Motor neuron (in vitro differentiated cells): ENCODE measurements at regions not wholly inside any gene's neighbourhood (a gene's known extent, or its start where the extent isn't known, plus 50 kb on each side); places are given as distances from the start of the nearest gene placed in this dataset.

Experiments used
- ATAC-seq, 8 experiments: fragments of 200-7000 bp; cut with Tn5 transposase; replicated peaks in 6 of 8; 2 replicates each; pipeline ENCODE4 v1.8.0; 2021; ENCODE audit warnings: mild to moderate bottlenecking in 8 of 8, moderate library complexity in 8 of 8
- H3K27ac ChIP-seq, 2 donors: fragments of 250-450 bp; sonication (Bioruptor Pico); 2 replicates each; pipeline ENCODE4 v1.9.0; 2021; ENCODE audit warnings: antibody characterized with exemption in 2 of 2, mild to moderate bottlenecking in 2 of 2, moderate library complexity in 1 of 2
- H3K4me1 ChIP-seq, 2 donors: fragments of 250-450 bp; sonication (Bioruptor Pico); replicated peaks in 1 of 2; 2 replicates each; pipeline ENCODE4 v1.6.1; 2021; ENCODE audit warnings: antibody characterized with exemption in 2 of 2, mild to moderate bottlenecking in 2 of 2, moderate library complexity in 1 of 2
- H3K4me3 ChIP-seq, 5 donors: fragments of 250-450 bp; sonication (Bioruptor Pico); 2 replicates each; pipeline ENCODE4 v1.9.0; 2021; ENCODE audit warnings: antibody characterized with exemption in 5 of 5, mild to moderate bottlenecking in 5 of 5, moderate library complexity in 4 of 5
- WGBS, 10 experiments: fragments of 450-650 bp; shearing (Covaris generic); methylation state at CpG; one replicate each; pipeline ENCODE4 v1.0.0; 2022; 5-methylcytosine and 5-hydroxymethylcytosine counted together
- in situ Hi-C, 9 experiments: fragments of 400-800 bp; cut with MboI; loops; one replicate each; pipeline ENCODE4 v1.15.0; 2021; ENCODE audit warnings: low sequenced_read_pairs in 9 of 9, low pct_unique_long_range_greater_than_20kb in 2 of 9; ENCODE audit not compliant: unreplicated experiment in 9 of 9

GRCh38 chr13:44157606-44158005 lies 216.0 kb upstream of the SERP2 start:
- Histone ChIP-seq H3K4me3 (no peak overlapping the region), H3K4me1 (peaks cover 24 to 30% of the 10 kb centered on the region in 2 donors), H3K27ac (no peak overlapping the region)
- in situ Hi-C loops = loop anchor here in 1 of 9 experiments (25.0 kb wide), 1 partner anchor 280 kb away; no protein-coding TSS in a partner anchor
- ATAC-seq = no peak
- 14 to 97% (median 87%) methylated on average over 1 to 5 of the region's 5 CpGs; no CpG with 5 or more reads in 2 of the 10 experiments for WGBS, 10 experiments

- Histone ChIP-seq H3K4me1 (peaks cover 20 to 26% of the 10 kb centered on the region in 2 donors), H3K27ac (no peak overlapping the region), H3K4me3 (no peak overlapping the region)
- WGBS, 10 experiments = 35 to 100% (median 70%) methylated on average over 1 to 2 of the region's 2 CpGs; no CpG with 5 or more reads in 6 of the 10 experiments
- in situ Hi-C loops = loop anchor here in 1 of 9 experiments (25.0 kb wide), 1 partner anchor 279 kb away; no protein-coding TSS in a partner anchor
- ATAC-seq = no peak
Observed at GRCh38 chr13:44158098-44158521, 215.5 kb upstream of the SERP2 start.

GRCh38 chr13:44158881-44159632 lies 214.6 kb upstream of the SERP2 start:
- H3K27ac ChIP-seq = no peak overlapping the region
- no peak for ATAC-seq
- no peak overlapping the region for H3K4me3 ChIP-seq
- peaks cover 11 to 16% of the 10 kb centered on the region in 2 donors for H3K4me1 ChIP-seq
- 60 to 91% (median 81%) methylated on average over 1 to 9 of the region's 15 CpGs for WGBS, 10 experiments
- in situ Hi-C loops = loop anchor here in 1 of 9 experiments (25.0 kb wide), 1 partner anchor 278 kb away; no protein-coding TSS in a partner anchor

- Histone ChIP-seq H3K4me1 (peaks cover 10 to 15% of the 10 kb centered on the region in 2 donors), H3K4me3 (no peak overlapping the region), H3K27ac (no peak overlapping the region)
- in situ Hi-C loops = loop anchor here in 1 of 9 experiments (25.0 kb wide), 1 partner anchor 278 kb away; no protein-coding TSS in a partner anchor
- ATAC-seq = peak in 1 of 8 experiments; percentile 52
- 50 to 100% (median 68%) methylated on average over 1 to 8 of the region's 8 CpGs for WGBS, 10 experiments
Observed at GRCh38 chr13:44159633-44160279, 213.9 kb upstream of the SERP2 start.

DNA sequence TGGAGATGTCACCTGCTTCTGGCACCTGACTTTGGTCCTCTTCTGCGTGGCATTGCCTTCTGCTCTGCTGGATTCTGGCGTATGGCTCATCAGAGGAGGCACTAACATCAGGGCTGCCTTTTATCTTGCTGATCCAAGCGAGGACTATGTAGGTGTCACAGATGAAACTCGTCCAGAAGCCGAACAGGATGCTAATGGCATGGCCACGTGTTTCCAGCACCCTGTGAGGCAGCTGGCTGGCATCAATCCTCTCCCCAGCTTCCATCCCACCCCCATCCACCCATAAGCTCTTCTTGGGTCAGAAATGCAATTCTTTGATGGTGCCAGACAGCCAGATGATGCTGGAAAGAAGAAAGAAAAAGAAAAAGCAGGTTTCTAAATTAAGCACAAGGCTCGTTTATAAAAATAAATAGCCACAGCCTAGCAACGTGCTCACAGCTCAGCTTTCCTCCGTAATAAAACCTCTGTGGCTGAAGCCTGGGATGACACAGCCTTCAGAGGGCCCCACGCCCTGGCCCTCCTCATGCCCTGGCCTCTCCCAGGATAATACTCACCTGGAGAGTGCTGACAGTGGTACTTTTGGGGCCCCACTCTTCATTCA lies 212.9 kb upstream of the SERP2 start:
- in situ Hi-C loops = loop anchor here in 1 of 9 experiments (25.0 kb wide), 1 partner anchor 277 kb away; no protein-coding TSS in a partner anchor
- peak in 7 of 8 experiments; percentile 16 to 65 (median 38) for ATAC-seq
- H3K4me3 ChIP-seq = no peak overlapping the region
- H3K4me1 ChIP-seq = peaks cover 6 to 8% of the 10 kb centered on the region in 2 donors
- 15 to 85% (median 71%) methylated on average over 2 to 10 of the region's 10 CpGs; no CpG with 5 or more reads in 2 of the 10 experiments for WGBS, 10 experiments
- H3K27ac ChIP-seq = no peak overlapping the region

DNA sequence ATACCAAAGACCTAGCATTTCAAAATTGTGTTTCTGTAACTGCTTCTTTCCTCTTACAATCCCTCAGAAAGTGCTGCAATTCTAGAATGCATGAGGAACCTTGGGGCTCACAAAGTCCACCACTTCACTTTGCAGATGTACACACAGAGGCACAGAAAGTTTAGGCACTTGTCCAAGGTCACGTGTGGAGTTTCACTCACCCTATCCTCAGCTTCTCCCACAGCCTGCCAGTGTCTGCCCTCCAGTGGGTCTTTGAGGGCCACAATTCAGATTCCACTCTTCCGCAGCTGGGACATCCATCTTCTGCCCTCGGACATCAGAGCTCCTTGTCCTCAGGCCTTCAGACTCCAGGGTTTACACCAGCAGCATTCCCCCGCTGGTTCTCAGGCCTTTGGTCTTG lies 210.5 kb upstream of the SERP2 start:
- ATAC-seq = no peak
- in situ Hi-C loops = loop anchor here in 1 of 9 experiments (25.0 kb wide), 1 partner anchor 274 kb away; no protein-coding TSS in a partner anchor
- Histone ChIP-seq H3K27ac (no peak overlapping the region), H3K4me1 (no peaks in the 10 kb centered on the region), H3K4me3 (no peak overlapping the region)
- WGBS, 10 experiments = 24 to 100% (median 84%) methylated on average over 1 to 4 of the region's 4 CpGs; no CpG with 5 or more reads in 2 of the 10 experiments

DNA sequence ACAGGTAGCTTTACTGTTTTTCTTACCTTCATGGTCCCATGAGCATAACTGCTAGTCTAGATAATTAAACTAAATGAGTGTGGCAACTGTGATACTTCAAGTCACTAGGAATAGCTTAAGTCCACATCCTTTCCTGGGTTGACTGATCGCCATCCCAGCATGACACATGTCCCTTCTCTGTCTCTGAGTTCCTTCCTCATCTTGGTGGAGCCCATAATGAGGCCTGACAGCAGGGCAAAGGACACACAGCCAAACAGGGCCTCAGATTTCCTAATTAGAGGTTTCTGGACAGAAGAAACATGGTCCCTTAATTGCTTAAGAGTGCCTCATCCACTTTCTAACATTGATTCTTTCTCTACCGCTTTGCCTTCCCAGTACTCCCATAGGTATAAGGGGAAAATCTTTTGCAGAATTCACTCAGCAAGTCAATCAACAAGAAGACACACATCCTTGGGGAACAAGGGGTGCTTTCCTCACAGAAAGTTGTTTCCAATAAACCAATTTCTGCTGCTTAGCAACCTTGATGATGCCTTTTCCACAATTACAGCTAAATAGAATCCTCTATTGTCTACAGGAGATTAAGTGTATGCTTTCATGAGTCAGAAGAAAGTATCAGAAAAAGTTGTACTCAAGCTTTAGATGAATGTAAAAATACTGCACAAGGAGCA lies 208.3 kb upstream of the SERP2 start:
- no peak for ATAC-seq
- H3K4me1 ChIP-seq = no peaks in the 10 kb centered on the region
- 80 to 100% (median 100%) methylated on average over 1 to 2 of the region's 2 CpGs; no CpG with 5 or more reads in 3 of the 10 experiments for WGBS, 10 experiments
- in situ Hi-C loops = loop anchor here in 1 of 9 experiments (25.0 kb wide), 1 partner anchor 272 kb away; no protein-coding TSS in a partner anchor
- no peak overlapping the region for H3K4me3 ChIP-seq
- no peak overlapping the region for H3K27ac ChIP-seq

DNA sequence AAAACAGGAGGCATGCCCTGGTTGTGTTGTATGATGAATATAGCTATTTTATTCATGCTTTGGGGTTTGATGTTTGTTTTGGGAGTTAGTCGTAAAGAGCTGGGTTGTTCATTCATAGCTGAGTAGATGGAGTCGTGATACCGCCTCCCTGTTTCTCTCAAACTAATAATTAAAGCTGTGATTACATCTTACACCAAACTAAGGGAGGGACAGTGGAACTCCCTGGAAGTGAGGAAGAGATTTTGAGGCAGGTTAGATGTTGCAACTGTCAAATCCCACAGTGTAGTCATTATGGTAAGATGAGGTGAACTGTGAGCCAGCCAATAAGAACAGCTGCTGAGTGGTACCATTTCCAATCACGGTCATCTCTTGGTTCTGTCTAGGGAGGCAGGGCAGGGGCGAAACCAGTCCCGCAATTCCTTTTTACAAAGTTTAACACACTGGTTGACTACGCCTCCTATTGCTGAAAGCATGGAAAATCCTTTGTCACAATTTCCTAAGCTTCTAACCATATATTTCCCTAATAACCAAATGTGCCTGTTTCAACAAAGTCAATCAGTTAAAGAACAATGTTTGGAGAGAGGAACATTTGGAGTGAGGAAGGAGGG lies 207.6 kb upstream of the SERP2 start:
- in situ Hi-C loops = loop anchor here in 1 of 9 experiments (25.0 kb wide), 1 partner anchor 271 kb away; no protein-coding TSS in a partner anchor
- H3K27ac ChIP-seq = no peak overlapping the region
- no peak for ATAC-seq
- H3K4me1 ChIP-seq = no peaks in the 10 kb centered on the region
- 66 to 100% (median 88%) methylated on average over 3 to 7 of the region's 7 CpGs for WGBS, 10 experiments
- H3K4me3 ChIP-seq = no peak overlapping the region

GRCh38 chr13:44169018-44169911 lies 204.4 kb upstream of the SERP2 start:
- Histone ChIP-seq H3K27ac (no peak overlapping the region), H3K4me3 (no peak overlapping the region), H3K4me1 (no peaks in the 10 kb centered on the region)
- in situ Hi-C loops = loop anchor here in 1 of 9 experiments (25.0 kb wide), 1 partner anchor 268 kb away; no protein-coding TSS in a partner anchor
- 13 to 100% (median 91%) methylated on average over 1 to 2 of the region's 2 CpGs for WGBS, 10 experiments
- no peak for ATAC-seq

- Histone ChIP-seq H3K4me3 (no peak overlapping the region), H3K4me1 (peaks cover 0 to 9% of the 10 kb centered on the region in 2 donors), H3K27ac (no peak overlapping the region)
- WGBS, 10 experiments = 27 to 100% (median 83%) methylated on average over 1 of the region's 1 CpG; no CpG with 5 or more reads in 5 of the 10 experiments
- in situ Hi-C loops = loop anchor here in 1 of 9 experiments (25.0 kb wide), 1 partner anchor 267 kb away; no protein-coding TSS in a partner anchor
- no peak for ATAC-seq
Observed at GRCh38 chr13:44170731-44171130, 202.9 kb upstream of the SERP2 start.

DNA sequence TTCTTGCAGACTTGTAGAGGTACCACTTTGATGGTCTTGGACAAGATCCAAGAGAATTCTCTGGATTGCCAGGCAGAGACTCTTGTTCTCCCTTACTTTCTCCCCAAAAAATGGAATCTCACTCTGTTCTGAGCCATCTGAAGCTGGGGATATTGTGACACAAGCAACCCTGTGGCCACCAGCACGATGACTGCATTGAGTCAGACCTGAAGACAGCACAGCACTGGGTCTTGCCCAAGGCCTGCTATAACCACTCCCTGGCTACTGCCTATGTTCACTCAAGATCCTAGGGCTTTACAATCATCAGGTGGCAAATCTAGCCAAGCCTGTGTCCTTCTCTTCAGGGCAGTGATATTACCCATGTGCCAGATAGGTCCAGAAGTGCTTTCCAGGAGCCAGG lies 202.5 kb upstream of the SERP2 start:
- Histone ChIP-seq H3K4me3 (no peak overlapping the region), H3K27ac (no peak overlapping the region), H3K4me1 (peaks cover 0 to 9% of the 10 kb centered on the region in 2 donors)
- in situ Hi-C loops = loop anchor here in 1 of 9 experiments (25.0 kb wide), 1 partner anchor 266 kb away; no protein-coding TSS in a partner anchor
- WGBS, 10 experiments = 40 to 83% (median 67%) methylated on average over 1 of the region's 1 CpG; no CpG with 5 or more reads in 5 of the 10 experiments
- ATAC-seq = no peak
